MM.1S (cell line): ENCODE measurements at regions not wholly inside any gene's neighbourhood (a gene's known extent, or its start where the extent isn't known, plus 50 kb on each side); places are given as distances from the start of the nearest gene placed in this dataset.

Experiments
- EZH2 ChIP-seq: fragments of 300-600 bp; sonication (generic); optimal IDR thresholded peaks from 2 replicates; pipeline ENCODE3; 2017; ENCODE audit warnings: low read depth, mild to moderate bottlenecking, antibody characterized with exemption, low read length, mixed read lengths
- EZH2phosphoT487 ChIP-seq: fragments of 300-600 bp; sonication (generic); IDR thresholded peaks from 2 replicates; pipeline ENCODE4 v1.6.1; 2018; ENCODE audit warnings: antibody characterized with exemption, low read length
- TF ChIP-seq, protein P1 (sequence below): fragments of 300-600 bp; sonication (generic); IDR thresholded peaks from 2 replicates; pipeline ENCODE4 v1.5.1; 2016; ENCODE audit warnings: antibody characterized with exemption, low read length, mixed read lengths

DNA sequence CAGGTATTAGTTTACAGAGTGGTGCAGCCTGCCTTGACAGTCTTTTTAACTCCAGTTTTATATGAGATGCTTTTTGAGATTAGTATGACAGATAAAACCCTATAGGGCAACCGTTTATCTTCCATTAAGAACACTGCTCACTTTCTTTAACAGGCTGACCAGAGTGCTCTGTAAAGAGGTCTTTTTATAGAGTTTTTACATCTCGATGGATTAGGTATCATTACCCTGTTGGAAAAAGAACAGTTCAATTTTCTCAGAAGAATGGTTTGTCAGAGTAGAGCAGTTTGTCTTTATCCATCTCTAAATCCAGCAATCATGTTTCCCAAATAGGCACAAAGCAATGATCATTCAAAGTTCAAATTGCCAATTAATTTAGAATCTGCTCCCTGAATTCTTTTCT, 395.2 kb upstream of the ARGLU1 start:
- TF ChIP-seq, protein P1, sequence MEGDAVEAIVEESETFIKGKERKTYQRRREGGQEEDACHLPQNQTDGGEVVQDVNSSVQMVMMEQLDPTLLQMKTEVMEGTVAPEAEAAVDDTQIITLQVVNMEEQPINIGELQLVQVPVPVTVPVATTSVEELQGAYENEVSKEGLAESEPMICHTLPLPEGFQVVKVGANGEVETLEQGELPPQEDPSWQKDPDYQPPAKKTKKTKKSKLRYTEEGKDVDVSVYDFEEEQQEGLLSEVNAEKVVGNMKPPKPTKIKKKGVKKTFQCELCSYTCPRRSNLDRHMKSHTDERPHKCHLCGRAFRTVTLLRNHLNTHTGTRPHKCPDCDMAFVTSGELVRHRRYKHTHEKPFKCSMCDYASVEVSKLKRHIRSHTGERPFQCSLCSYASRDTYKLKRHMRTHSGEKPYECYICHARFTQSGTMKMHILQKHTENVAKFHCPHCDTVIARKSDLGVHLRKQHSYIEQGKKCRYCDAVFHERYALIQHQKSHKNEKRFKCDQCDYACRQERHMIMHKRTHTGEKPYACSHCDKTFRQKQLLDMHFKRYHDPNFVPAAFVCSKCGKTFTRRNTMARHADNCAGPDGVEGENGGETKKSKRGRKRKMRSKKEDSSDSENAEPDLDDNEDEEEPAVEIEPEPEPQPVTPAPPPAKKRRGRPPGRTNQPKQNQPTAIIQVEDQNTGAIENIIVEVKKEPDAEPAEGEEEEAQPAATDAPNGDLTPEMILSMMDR, result no peak
- no peak for TF ChIP-seq EZH2
- no peak for TF ChIP-seq EZH2phosphoT487
